HepG2 (cell line): ENCODE measurements at regions not wholly inside any gene's neighbourhood (a gene's known extent, or its start where the extent isn't known, plus 50 kb on each side); places are given as distances from the start of the nearest gene placed in this dataset.

Experiments used
- GATAD1 ChIP-seq: IDR thresholded peaks from 2 replicates; pipeline ENCODE4 v1.6.1; 2016; ENCODE audit warnings: missing genetic modification reagents, missing compliant biosample characterization
- MAZ ChIP-seq, 2 experiments: sonication (generic) in 1 of 2; formaldehyde crosslinking in 1 of 2; IDR thresholded peaks; 2 replicates each; pipeline versions ENCODE4 v1.5.0 to v1.6.1; 2012 to 2020; ENCODE audit warnings: low read depth in 2 of 2, mild to moderate bottlenecking in 2 of 2, borderline replicate concordance in 1 of 2, improper control_type of control experiment in 1 of 2, low read length in 1 of 2, missing genetic modification reagents in 1 of 2, moderate library complexity in 1 of 2
- PHF5A ChIP-seq: IDR thresholded peaks from one replicate; pipeline ENCODE4 v1.6.1; 2018; ENCODE audit warnings: low read depth, missing genetic modification reagents; ENCODE audit not compliant: unreplicated experiment
- PHF8 ChIP-seq: sonication (generic); formaldehyde crosslinking; IDR thresholded peaks from 2 replicates; pipeline ENCODE4 v1.5.0; 2020; ENCODE audit warnings: missing genetic modification reagents
- SP2 ChIP-seq: sonication (generic); formaldehyde crosslinking; IDR thresholded peaks from 2 replicates; pipeline ENCODE4 v1.5.1; 2020; ENCODE audit warnings: mild to moderate bottlenecking, missing genetic modification reagents
- XRCC5 ChIP-seq: fragments of 200-400 bp; formaldehyde crosslinking; optimal IDR thresholded peaks from 2 replicates; pipeline ENCODE3; 2017; ENCODE audit warnings: mild to moderate bottlenecking, low read length
- ZNF235 ChIP-seq: sonication (generic); formaldehyde crosslinking; IDR thresholded peaks from 2 replicates; pipeline ENCODE4 v1.8.1; 2023; ENCODE audit warnings: mild to moderate bottlenecking, missing genetic modification reagents, borderline replicate concordance
- ZNF776 ChIP-seq: sonication (generic); formaldehyde crosslinking; IDR thresholded peaks from 2 replicates; pipeline ENCODE4 v1.4.0; 2020; ENCODE audit warnings: mild to moderate bottlenecking, missing genetic modification reagents
- TF ChIP-seq, protein P1 (sequence below): sonication (generic); formaldehyde crosslinking; IDR thresholded peaks from 2 replicates; pipeline ENCODE4 v1.8.1; 2022; ENCODE audit warnings: low read depth, mild to moderate bottlenecking, missing genetic modification reagents
- TF ChIP-seq, protein P2 (sequence below): sonication (generic); formaldehyde crosslinking; IDR thresholded peaks from 2 replicates; pipeline ENCODE4 v1.5.0; 2020; ENCODE audit warnings: missing genetic modification reagents
- TF ChIP-seq, protein P3 (sequence below): sonication (generic); formaldehyde crosslinking; IDR thresholded peaks from 2 replicates; pipeline ENCODE4 v1.8.0; 2022; ENCODE audit warnings: mild to moderate bottlenecking, missing genetic modification reagents, moderate library complexity

DNA sequence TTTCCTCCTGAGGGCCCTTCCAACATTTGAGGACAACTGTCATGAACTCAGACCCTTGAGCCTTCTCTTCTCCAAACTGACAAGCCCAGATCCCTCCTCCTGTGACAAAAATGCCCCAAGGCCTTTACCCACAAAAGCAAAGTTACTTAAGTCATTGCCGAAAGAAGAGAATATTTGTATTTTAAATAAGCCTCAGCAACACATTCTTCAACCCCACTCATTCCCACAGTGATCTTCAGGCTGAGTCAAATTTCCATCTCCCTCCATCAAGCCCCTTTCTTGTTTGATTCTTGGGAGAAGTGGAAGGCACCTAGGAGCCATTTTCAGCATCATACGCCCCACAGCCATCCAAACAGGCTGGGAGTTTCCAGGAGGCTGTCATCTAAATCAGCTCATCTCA, 150.8 kb upstream of the PDE1C start:
- no peak for TF ChIP-seq GATAD1 (CRISPR knock-in tag)
- TF ChIP-seq SP2 (CRISPR knock-in tag) = no peak
- TF ChIP-seq MAZ (IDR thresholded peaks at IDR 0.05; ENCODE audit: borderline replicate concordance, low read depth, low read length) = no peak
- TF ChIP-seq MAZ (CRISPR knock-in tag; IDR thresholded peaks at IDR 0.05; ENCODE audit: low read depth) = no peak
- no peak for TF ChIP-seq ZNF776 (CRISPR knock-in tag)
- TF ChIP-seq, protein P1, sequence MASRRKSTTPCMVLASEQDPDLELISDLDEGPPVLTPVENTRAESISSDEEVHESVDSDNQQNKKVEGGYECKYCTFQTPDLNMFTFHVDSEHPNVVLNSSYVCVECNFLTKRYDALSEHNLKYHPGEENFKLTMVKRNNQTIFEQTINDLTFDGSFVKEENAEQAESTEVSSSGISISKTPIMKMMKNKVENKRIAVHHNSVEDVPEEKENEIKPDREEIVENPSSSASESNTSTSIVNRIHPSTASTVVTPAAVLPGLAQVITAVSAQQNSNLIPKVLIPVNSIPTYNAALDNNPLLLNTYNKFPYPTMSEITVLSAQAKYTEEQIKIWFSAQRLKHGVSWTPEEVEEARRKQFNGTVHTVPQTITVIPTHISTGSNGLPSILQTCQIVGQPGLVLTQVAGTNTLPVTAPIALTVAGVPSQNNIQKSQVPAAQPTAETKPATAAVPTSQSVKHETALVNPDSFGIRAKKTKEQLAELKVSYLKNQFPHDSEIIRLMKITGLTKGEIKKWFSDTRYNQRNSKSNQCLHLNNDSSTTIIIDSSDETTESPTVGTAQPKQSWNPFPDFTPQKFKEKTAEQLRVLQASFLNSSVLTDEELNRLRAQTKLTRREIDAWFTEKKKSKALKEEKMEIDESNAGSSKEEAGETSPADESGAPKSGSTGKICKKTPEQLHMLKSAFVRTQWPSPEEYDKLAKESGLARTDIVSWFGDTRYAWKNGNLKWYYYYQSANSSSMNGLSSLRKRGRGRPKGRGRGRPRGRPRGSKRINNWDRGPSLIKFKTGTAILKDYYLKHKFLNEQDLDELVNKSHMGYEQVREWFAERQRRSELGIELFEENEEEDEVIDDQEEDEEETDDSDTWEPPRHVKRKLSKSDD (CRISPR knock-in tag) = no peak
- TF ChIP-seq, protein P2, sequence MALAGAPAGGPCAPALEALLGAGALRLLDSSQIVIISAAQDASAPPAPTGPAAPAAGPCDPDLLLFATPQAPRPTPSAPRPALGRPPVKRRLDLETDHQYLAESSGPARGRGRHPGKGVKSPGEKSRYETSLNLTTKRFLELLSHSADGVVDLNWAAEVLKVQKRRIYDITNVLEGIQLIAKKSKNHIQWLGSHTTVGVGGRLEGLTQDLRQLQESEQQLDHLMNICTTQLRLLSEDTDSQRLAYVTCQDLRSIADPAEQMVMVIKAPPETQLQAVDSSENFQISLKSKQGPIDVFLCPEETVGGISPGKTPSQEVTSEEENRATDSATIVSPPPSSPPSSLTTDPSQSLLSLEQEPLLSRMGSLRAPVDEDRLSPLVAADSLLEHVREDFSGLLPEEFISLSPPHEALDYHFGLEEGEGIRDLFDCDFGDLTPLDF = no peak
- no peak for TF ChIP-seq PHF5A (CRISPR knock-in tag)
- TF ChIP-seq, protein P3, sequence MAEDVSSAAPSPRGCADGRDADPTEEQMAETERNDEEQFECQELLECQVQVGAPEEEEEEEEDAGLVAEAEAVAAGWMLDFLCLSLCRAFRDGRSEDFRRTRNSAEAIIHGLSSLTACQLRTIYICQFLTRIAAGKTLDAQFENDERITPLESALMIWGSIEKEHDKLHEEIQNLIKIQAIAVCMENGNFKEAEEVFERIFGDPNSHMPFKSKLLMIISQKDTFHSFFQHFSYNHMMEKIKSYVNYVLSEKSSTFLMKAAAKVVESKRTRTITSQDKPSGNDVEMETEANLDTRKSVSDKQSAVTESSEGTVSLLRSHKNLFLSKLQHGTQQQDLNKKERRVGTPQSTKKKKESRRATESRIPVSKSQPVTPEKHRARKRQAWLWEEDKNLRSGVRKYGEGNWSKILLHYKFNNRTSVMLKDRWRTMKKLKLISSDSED = no peak
- TF ChIP-seq PHF8 (CRISPR knock-in tag) = no peak
- TF ChIP-seq XRCC5 = no peak
- TF ChIP-seq ZNF235 = no peak
